B cell (primary cell): ENCODE measurements at regions not wholly inside any gene's neighbourhood (a gene's known extent, or its start where the extent isn't known, plus 50 kb on each side); places are given as distances from the start of the nearest gene placed in this dataset.

Experiments
- ATAC-seq: fragments of 200-7000 bp; cut with Tn5 transposase; one replicate; pipeline ENCODE4 v1.10.0; 2021; ENCODE audit warnings: low read depth, mild to moderate bottlenecking, moderate number of reproducible peaks, moderate library complexity
- CTCF ChIA-PET: fragments of 350-600 bp; sonication (Branson Sonifier 250); formaldehyde crosslinking; loops from one replicate; lab custom pipeline; 2021; ENCODE audit warnings: antibody characterized with exemption, inconsistent platforms; lab: Charles Lee
- POLR2A ChIA-PET: fragments of 350-600 bp; sonication (Branson Sonifier 250); formaldehyde crosslinking; loops from one replicate; lab custom pipeline; 2021; ENCODE audit warnings: antibody characterized with exemption; lab: Charles Lee
- DNase-seq: peaks from one replicate; pipeline ENCODE4 v3.0.0; 2013
- H2AFZ ChIP-seq: 2 replicates; pipeline ENCODE4 v1.6.1; 2012; ENCODE audit warnings: mild to moderate bottlenecking, low read depth, low read length; ENCODE audit not compliant: insufficient read depth, poor library complexity, severe bottlenecking
- H3K27ac ChIP-seq, 2 donors: 1 replicate in 1 of 2; 2 replicates in 1 of 2; pipeline ENCODE4 v1.5.1; 2012 to 2013; ENCODE audit warnings: low read length in 2 of 2, mild to moderate bottlenecking in 2 of 2, moderate library complexity in 1 of 2
- H3K27me3 ChIP-seq, 4 experiments: fragments of 200-600 bp in 1 of 4; sonication (generic) in 1 of 4; replicated peaks in 1 of 4; 1 replicate in 2 of 4; 2 replicates in 2 of 4; pipeline versions ENCODE4 v1.6.1 to v1.7.0; 2013 to 2016; ENCODE audit warnings: low read length in 3 of 4, mild to moderate bottlenecking in 2 of 4, mixed read lengths in 1 of 4, moderate library complexity in 1 of 4; ENCODE audit not compliant: insufficient read depth in 4 of 4, control insufficient read depth in 3 of 4; ENCODE audit errors: control extremely low read depth in 1 of 4
- H3K36me3 ChIP-seq, 2 experiments: replicated peaks in 1 of 2; 1 replicate in 1 of 2; 2 replicates in 1 of 2; pipeline versions ENCODE4 v1.6.1 to v1.7.1; 2013; ENCODE audit warnings: low read length in 1 of 2; ENCODE audit not compliant: insufficient read depth in 2 of 2, control insufficient read depth in 1 of 2; ENCODE audit errors: control extremely low read depth in 1 of 2, extremely low read depth in 1 of 2
- H3K4me1 ChIP-seq, 2 donors: fragments of 200-600 bp in 1 of 2; sonication (generic) in 1 of 2; 1 replicate in 1 of 2; 2 replicates in 1 of 2; pipeline versions ENCODE4 v1.5.1 to v1.6.1; 2013 to 2017; ENCODE audit warnings: low read length in 2 of 2; ENCODE audit not compliant: control insufficient read depth in 2 of 2, insufficient read depth in 2 of 2
- H3K4me2 ChIP-seq: replicated peaks from 2 replicates; pipeline ENCODE3; 2012; ENCODE audit warnings: mild to moderate bottlenecking, low read depth, low read length; ENCODE audit not compliant: poor library complexity, severe bottlenecking
- H3K4me3 ChIP-seq, 5 experiments: fragments of 200-600 bp in 1 of 5; sonication (generic) in 1 of 5; 1 replicate in 3 of 5; 2 replicates in 2 of 5; pipeline versions ENCODE4 v1.5.1 to v1.7.0; 2011 to 2016; ENCODE audit warnings: low read length in 4 of 5, mild to moderate bottlenecking in 4 of 5, low read depth in 2 of 5, control low read depth in 1 of 5, moderate library complexity in 1 of 5; ENCODE audit not compliant: insufficient read depth in 1 of 5; ENCODE audit errors: control extremely low read depth in 1 of 5, extremely low read depth in 1 of 5
- H3K79me2 ChIP-seq: fragments of 200-600 bp; sonication (generic); one replicate; pipeline ENCODE4 v1.6.0; 2016; ENCODE audit warnings: low read length; ENCODE audit not compliant: control insufficient read depth, insufficient read depth
- H3K9ac ChIP-seq: fragments of 200-600 bp; sonication (generic); 2 replicates; pipeline ENCODE4 v1.6.1; 2017; ENCODE audit warnings: mild to moderate bottlenecking, low read length, moderate library complexity
- H3K9me3 ChIP-seq, 3 donors: one replicate each; pipeline versions ENCODE4 v1.6.1 to v1.7.1; 2013; ENCODE audit warnings: low read length in 2 of 3; ENCODE audit not compliant: control insufficient read depth in 2 of 3, insufficient read depth in 1 of 3; ENCODE audit errors: control extremely low read depth in 1 of 3
- H4K20me1 ChIP-seq: 2 replicates; pipeline ENCODE4 v1.6.0; 2012; ENCODE audit warnings: mild to moderate bottlenecking, low read length; ENCODE audit not compliant: insufficient read depth, control insufficient read depth, poor library complexity, severe bottlenecking
- H3K27ac Mint-ChIP-seq: one replicate; pipeline ENCODE4 v1.8.0; 2021; ENCODE audit warnings: mixed read lengths
- H3K27me3 Mint-ChIP-seq: one replicate; pipeline ENCODE4 v1.8.0; 2021; ENCODE audit warnings: mixed read lengths
- H3K4me1 Mint-ChIP-seq: one replicate; pipeline ENCODE4 v1.8.0; 2021; ENCODE audit warnings: mixed read lengths
- H3K4me3 Mint-ChIP-seq: one replicate; pipeline ENCODE4 v1.8.0; 2021; ENCODE audit warnings: mixed read lengths
- H3K9me3 Mint-ChIP-seq: one replicate; pipeline ENCODE4 v1.8.0; 2022; ENCODE audit warnings: mixed read lengths; ENCODE audit not compliant: insufficient read depth
- CTCF ChIP-seq: fragments of 200-600 bp; IDR thresholded peaks from one replicate; pipeline ENCODE4 v1.8.0; 2022; ENCODE audit warnings: antibody characterized with exemption, mild to moderate bottlenecking
- EZH2 ChIP-seq: IDR thresholded peaks from 2 replicates; pipeline ENCODE4 v1.6.1; 2012; ENCODE audit warnings: borderline replicate concordance, low read depth, mild to moderate bottlenecking, moderate library complexity, low read length; ENCODE audit not compliant: insufficient read depth, poor library complexity, severe bottlenecking
- WGBS: methylation state at CpG from one replicate; pipeline ENCODE4 v1.1.5; 2013; ENCODE audit warnings: missing lambda C conversion rate; ENCODE audit not compliant: insufficient coverage; 5-methylcytosine and 5-hydroxymethylcytosine counted together
- intact Hi-C: fragments of 100-400 bp; cut with micrococcal nuclease; formaldehyde crosslinking; loops from one replicate; pipeline ENCODE4 v1.10.0; 2022

- intact Hi-C loops = no loop called here
- H3K9me3 Mint-ChIP-seq = no peaks in the 10 kb centered on the region
- no peak for ATAC-seq
Measured at GRCh38 chr7:42347616-42348015, 110.6 kb upstream of the GLI3 start.

More at GRCh38 chr7:42347616-42348015, 110.6 kb upstream of the GLI3 start:
- peaks cover 0 to 4% (median under 1%) of the 10 kb centered on the region in 4 experiments for H3K27me3 ChIP-seq
- Mint-ChIP-seq H3K4me3 (no peak overlapping the region), H3K27me3 (peaks cover 2% of the 10 kb centered on the region), H3K27ac (no peak overlapping the region), H3K4me1 (no peaks in the 10 kb centered on the region)
- no peaks in the 10 kb centered on the region for H3K9me3 ChIP-seq
- 76% methylated on average over 2 of the region's 4 CpGs for WGBS
- H3K4me1 ChIP-seq = no peaks in the 10 kb centered on the region
- TF ChIP-seq EZH2 (no peak), CTCF (no peak)
- ChIA-PET CTCF (no interaction called here), POLR2A (no interaction called here)
- H3K9ac ChIP-seq = no peak overlapping the region
- H3K4me3 ChIP-seq = no peak overlapping the region
- no peak overlapping the region for H2AFZ ChIP-seq
- H4K20me1 ChIP-seq = no peaks in the 10 kb centered on the region
- no peak for DNase-seq
- H3K27ac ChIP-seq = no peak overlapping the region
- no peak overlapping the region for H3K4me2 ChIP-seq
- no peaks in the 10 kb centered on the region for H3K36me3 ChIP-seq
- H3K79me2 ChIP-seq = no peaks in the 10 kb centered on the region
